Mesodermal cell (in vitro differentiated cells): ENCODE measurements at regions not wholly inside any gene's neighbourhood (a gene's known extent, or its start where the extent isn't known, plus 50 kb on each side); places are given as distances from the start of the nearest gene placed in this dataset.
A peak's percentile ranks its signal among the peaks of the same experiment; 100 is the strongest.

Experiments used
- H3K27ac ChIP-seq: 2 replicates; pipeline ENCODE4 v1.7.0; 2013; ENCODE audit warnings: mild to moderate bottlenecking, low read depth, low read length, moderate library complexity; ENCODE audit not compliant: severe bottlenecking
- H3K36me3 ChIP-seq: 2 replicates; pipeline ENCODE4 v1.7.1; 2013; ENCODE audit warnings: mild to moderate bottlenecking, low read length, moderate library complexity; ENCODE audit not compliant: control insufficient read depth, insufficient read depth
- H3K4me1 ChIP-seq: one replicate; pipeline ENCODE4 v1.7.1; 2013; ENCODE audit warnings: mild to moderate bottlenecking, low read length; ENCODE audit not compliant: insufficient read depth, control insufficient read depth, poor library complexity, severe bottlenecking
- H3K4me3 ChIP-seq: 2 replicates; pipeline ENCODE4 v1.7.0; 2013; ENCODE audit warnings: low read length, control low read depth, mild to moderate bottlenecking; ENCODE audit not compliant: insufficient read depth, poor library complexity, severe bottlenecking; ENCODE audit errors: extremely low read depth
- H3K9me3 ChIP-seq: 2 replicates; pipeline ENCODE4 v1.7.1; 2013; ENCODE audit warnings: mild to moderate bottlenecking, low read length, moderate library complexity; ENCODE audit not compliant: control insufficient read depth
- WGBS, 2 experiments: methylation state at CpG; one replicate each; pipeline ENCODE4 v1.1.5; 2013; ENCODE audit warnings: missing lambda C conversion rate in 2 of 2; ENCODE audit not compliant: insufficient coverage in 2 of 2; 5-methylcytosine and 5-hydroxymethylcytosine counted together

GRCh38 chr3:159627229-159627628, 361.4 kb upstream of the IL12A start:
- peaks cover 4% of the 10 kb centered on the region for H3K4me1 ChIP-seq
- WGBS, 2 experiments, result no CpG with 5 or more reads among the region's 2 CpGs
- H3K36me3 ChIP-seq, result no peaks in the 10 kb centered on the region
- no peak overlapping the region for H3K27ac ChIP-seq
- H3K9me3 ChIP-seq, result peaks cover 4% of the 10 kb centered on the region
- no peak overlapping the region for H3K4me3 ChIP-seq

- Histone ChIP-seq H3K4me3 (no peak overlapping the region), H3K36me3 (no peaks in the 10 kb centered on the region), H3K4me1 (peaks cover 9% of the 10 kb centered on the region), H3K9me3 (peaks cover 4% of the 10 kb centered on the region), H3K27ac (no peak overlapping the region)
- 86 to 100% methylated on average over 1 to 4 of the region's 4 CpGs for WGBS, 2 experiments
Observed at GRCh38 chr3:159627634-159628033, 361.0 kb upstream of the IL12A start.

GRCh38 chr3:159629329-159630084, 359.1 kb upstream of the IL12A start:
- no peaks in the 10 kb centered on the region for H3K36me3 ChIP-seq
- H3K27ac ChIP-seq, result peak overlapping the region; percentile 2
- no peak overlapping the region for H3K4me3 ChIP-seq
- 83 to 100% methylated on average over 1 of the region's 1 CpG for WGBS, 2 experiments
- H3K4me1 ChIP-seq, result peaks cover 18% of the 10 kb centered on the region
- peaks cover 4% of the 10 kb centered on the region for H3K9me3 ChIP-seq

GRCh38 chr3:159631226-159631625, 357.4 kb upstream of the IL12A start:
- Histone ChIP-seq H3K27ac (no peak overlapping the region), H3K4me1 (peaks cover 22% of the 10 kb centered on the region), H3K36me3 (no peaks in the 10 kb centered on the region), H3K4me3 (no peak overlapping the region), H3K9me3 (peaks cover 4% of the 10 kb centered on the region)
- WGBS, 2 experiments, result 100% methylated on average over 1 of the region's 1 CpG; no CpG with 5 or more reads in 1 of the 2 experiments

- H3K27ac ChIP-seq, result no peak overlapping the region
- no peaks in the 10 kb centered on the region for H3K36me3 ChIP-seq
- 37 to 43% methylated on average over 6 of the region's 7 CpGs for WGBS, 2 experiments
- H3K4me3 ChIP-seq, result no peak overlapping the region
- H3K4me1 ChIP-seq, result peaks cover 23% of the 10 kb centered on the region
- H3K9me3 ChIP-seq, result peaks cover 4% of the 10 kb centered on the region
Observed at GRCh38 chr3:159632128-159632527, 356.5 kb upstream of the IL12A start.

- no peak overlapping the region for H3K27ac ChIP-seq
- H3K4me1 ChIP-seq, result peaks cover 30% of the 10 kb centered on the region
- no peak overlapping the region for H3K4me3 ChIP-seq
- H3K9me3 ChIP-seq, result peaks cover 4% of the 10 kb centered on the region
- H3K36me3 ChIP-seq, result no peaks in the 10 kb centered on the region
Observed at GRCh38 chr3:159632851-159633250, 355.8 kb upstream of the IL12A start.

GRCh38 chr3:159634483-159634882, 354.2 kb upstream of the IL12A start:
- Histone ChIP-seq H3K27ac (no peak overlapping the region), H3K9me3 (peaks cover 4% of the 10 kb centered on the region), H3K4me3 (no peak overlapping the region), H3K4me1 (peaks cover 33% of the 10 kb centered on the region), H3K36me3 (no peaks in the 10 kb centered on the region)
- 76 to 80% methylated on average over 4 of the region's 4 CpGs for WGBS, 2 experiments

- Histone ChIP-seq H3K4me1 (peaks cover 33% of the 10 kb centered on the region), H3K27ac (no peak overlapping the region), H3K9me3 (peaks cover 4% of the 10 kb centered on the region), H3K36me3 (no peaks in the 10 kb centered on the region), H3K4me3 (no peak overlapping the region)
- WGBS, 2 experiments, result 79 to 100% methylated on average over 1 to 2 of the region's 3 CpGs
Observed at GRCh38 chr3:159635047-159635641, 353.5 kb upstream of the IL12A start.

GRCh38 chr3:159637883-159638542, 350.6 kb upstream of the IL12A start:
- Histone ChIP-seq H3K4me3 (no peak overlapping the region), H3K27ac (no peak overlapping the region), H3K9me3 (no peaks in the 10 kb centered on the region), H3K4me1 (peaks cover 21% of the 10 kb centered on the region), H3K36me3 (no peaks in the 10 kb centered on the region)
- WGBS, 2 experiments, result 86 to 100% methylated on average over 1 of the region's 2 CpGs

GRCh38 chr3:159640225-159640624, 348.4 kb upstream of the IL12A start:
- WGBS, 2 experiments, result 100% methylated on average over 1 of the region's 4 CpGs; no CpG with 5 or more reads in 1 of the 2 experiments
- H3K27ac ChIP-seq, result no peak overlapping the region
- H3K9me3 ChIP-seq, result no peaks in the 10 kb centered on the region
- no peak overlapping the region for H3K4me3 ChIP-seq
- H3K4me1 ChIP-seq, result peaks cover 11% of the 10 kb centered on the region
- no peaks in the 10 kb centered on the region for H3K36me3 ChIP-seq

- no peak overlapping the region for H3K27ac ChIP-seq
- H3K4me1 ChIP-seq, result no peaks in the 10 kb centered on the region
- H3K4me3 ChIP-seq, result no peak overlapping the region
- H3K36me3 ChIP-seq, result no peaks in the 10 kb centered on the region
- no peaks in the 10 kb centered on the region for H3K9me3 ChIP-seq
Observed at GRCh38 chr3:159643406-159643805, 345.2 kb upstream of the IL12A start.
